ENCODE measurements at regions not wholly inside any gene's neighbourhood (a gene's known extent, or its start where the extent isn't known, plus 50 kb on each side); places are given as distances from the start of the nearest gene placed in this dataset.
"Not testable (repeated sequence)": the region's sequence is repeated elsewhere in the genome, so short reads cannot be mapped to it uniquely, and the experiment has no call there.

GRCh38 chr17:5763595-5764306 lies 179.4 kb upstream of the NLRP1 start:
- Histone ChIP-seq H3K4me3 (ENCODE audit: low read depth in 1 of 3, low read length in 3 of 3) (no peak overlapping the region), H3K9me3 (ENCODE audit: control insufficient read depth in 2 of 2, insufficient read depth in 1 of 2, low read depth in 1 of 2, low read length in 1 of 2) (no peaks in the 10 kb centered on the region), H3K36me3 (ENCODE audit: control insufficient read depth in 3 of 3, insufficient read depth in 2 of 3, low read depth in 1 of 3, low read length in 3 of 3) (no peaks in the 10 kb centered on the region), H3K27ac (ENCODE audit: low read depth in 1 of 3, low read length in 2 of 3) (no peak overlapping the region), H3K4me1 (ENCODE audit: control insufficient read depth in 3 of 3, insufficient read depth in 2 of 3, low read depth in 1 of 3, low read length in 2 of 3) (no peaks in the 10 kb centered on the region), H3K27me3 (ENCODE audit: control insufficient read depth in 3 of 3, insufficient read depth in 3 of 3, low read length in 3 of 3) (peaks cover 0 to 2% (median 2%) of the 10 kb centered on the region in 3 donors)
- DNase-seq = no peak
- FAIRE-seq = no peak
- WGBS, 3 donors = 52 to 63% (median 56%) methylated on average over 14 of the region's 14 CpGs

GRCh38 chr17:5769593-5770354 lies 185.5 kb upstream of the NLRP1 start:
- Histone ChIP-seq H3K27ac (ENCODE audit: low read depth in 1 of 3, low read length in 2 of 3) (no peak overlapping the region), H3K4me1 (ENCODE audit: control insufficient read depth in 3 of 3, insufficient read depth in 2 of 3, low read depth in 1 of 3, low read length in 2 of 3) (no peaks in the 10 kb centered on the region), H3K9me3 (ENCODE audit: control insufficient read depth in 2 of 2, insufficient read depth in 1 of 2, low read depth in 1 of 2, low read length in 1 of 2) (no peaks in the 10 kb centered on the region), H3K27me3 (ENCODE audit: control insufficient read depth in 3 of 3, insufficient read depth in 3 of 3, low read length in 3 of 3) (peaks cover 0 to 13% (median 3%) of the 10 kb centered on the region in 3 donors), H3K36me3 (ENCODE audit: control insufficient read depth in 3 of 3, insufficient read depth in 2 of 3, low read depth in 1 of 3, low read length in 3 of 3) (no peaks in the 10 kb centered on the region), H3K4me3 (ENCODE audit: low read depth in 1 of 3, low read length in 3 of 3) (no peak overlapping the region)
- FAIRE-seq (no peak), DNase-seq (no peak)
- WGBS, 3 donors = 39 to 59% (median 58%) methylated on average over 13 of the region's 13 CpGs

- Histone ChIP-seq H3K4me1 (ENCODE audit: control insufficient read depth in 3 of 3, insufficient read depth in 2 of 3, low read depth in 1 of 3, low read length in 2 of 3) (no peaks in the 10 kb centered on the region), H3K36me3 (ENCODE audit: control insufficient read depth in 3 of 3, insufficient read depth in 2 of 3, low read depth in 1 of 3, low read length in 3 of 3) (no peaks in the 10 kb centered on the region), H3K27ac (ENCODE audit: low read depth in 1 of 3, low read length in 2 of 3) (no peak overlapping the region), H3K27me3 (ENCODE audit: control insufficient read depth in 3 of 3, insufficient read depth in 3 of 3, low read length in 3 of 3) (peaks cover 0 to 13% (median 3%) of the 10 kb centered on the region in 3 donors), H3K9me3 (ENCODE audit: control insufficient read depth in 2 of 2, insufficient read depth in 1 of 2, low read depth in 1 of 2, low read length in 1 of 2) (no peaks in the 10 kb centered on the region), H3K4me3 (ENCODE audit: low read depth in 1 of 3, low read length in 3 of 3) (no peak overlapping the region)
- DNase-seq = no peak
- no peak for FAIRE-seq
- 12 to 84% (median 74%) methylated on average over 13 to 17 of the region's 17 CpGs for WGBS, 3 donors
These were observed 186.3 kb upstream of the NLRP1 start for GRCh38 chr17:5770441-5771270.

GRCh38 chr17:5771271-5771577 lies 186.9 kb upstream of the NLRP1 start:
- H3K27ac ChIP-seq (ENCODE audit: low read depth in 1 of 3, low read length in 2 of 3); H3K9me3 ChIP-seq (ENCODE audit: control insufficient read depth in 2 of 2, insufficient read depth in 1 of 2, low read depth in 1 of 2, low read length in 1 of 2); H3K36me3 ChIP-seq (ENCODE audit: control insufficient read depth in 3 of 3, insufficient read depth in 2 of 3, low read depth in 1 of 3, low read length in 3 of 3); FAIRE-seq; DNase-seq; H3K4me1 ChIP-seq (ENCODE audit: control insufficient read depth in 3 of 3, insufficient read depth in 2 of 3, low read depth in 1 of 3, low read length in 2 of 3); H3K4me3 ChIP-seq (ENCODE audit: low read depth in 1 of 3, low read length in 3 of 3): not testable (repeated sequence)
- 7 to 96% (median 94%) methylated on average over 24 to 36 of the region's 36 CpGs for WGBS, 3 donors
- H3K27me3 ChIP-seq (ENCODE audit: control insufficient read depth in 3 of 3, insufficient read depth in 3 of 3, low read length in 3 of 3) = peaks cover 0 to 13% (median 3%) of the 10 kb centered on the region in 3 donors

GRCh38 chr17:5772017-5772416 lies 187.7 kb upstream of the NLRP1 start:
- H3K36me3 ChIP-seq (ENCODE audit: control insufficient read depth in 3 of 3, insufficient read depth in 2 of 3, low read depth in 1 of 3, low read length in 3 of 3); H3K4me1 ChIP-seq (ENCODE audit: control insufficient read depth in 3 of 3, insufficient read depth in 2 of 3, low read depth in 1 of 3, low read length in 2 of 3); H3K9me3 ChIP-seq (ENCODE audit: control insufficient read depth in 2 of 2, insufficient read depth in 1 of 2, low read depth in 1 of 2, low read length in 1 of 2); DNase-seq; H3K4me3 ChIP-seq (ENCODE audit: low read depth in 1 of 3, low read length in 3 of 3); FAIRE-seq; H3K27ac ChIP-seq (ENCODE audit: low read depth in 1 of 3, low read length in 2 of 3): not testable (repeated sequence)
- WGBS, 3 donors = 66 to 92% (median 70%) methylated on average over 11 of the region's 11 CpGs
- peaks cover 0 to 13% (median 3%) of the 10 kb centered on the region in 3 donors for H3K27me3 ChIP-seq (ENCODE audit: control insufficient read depth in 3 of 3, insufficient read depth in 3 of 3, low read length in 3 of 3)

- no peaks in the 10 kb centered on the region for H3K36me3 ChIP-seq (ENCODE audit: control insufficient read depth in 3 of 3, insufficient read depth in 2 of 3, low read depth in 1 of 3, low read length in 3 of 3)
- H3K27ac ChIP-seq (ENCODE audit: low read depth in 1 of 3, low read length in 2 of 3) = no peak overlapping the region
- H3K4me1 ChIP-seq (ENCODE audit: control insufficient read depth in 3 of 3, insufficient read depth in 2 of 3, low read depth in 1 of 3, low read length in 2 of 3) = no peaks in the 10 kb centered on the region
- H3K9me3 ChIP-seq (ENCODE audit: control insufficient read depth in 2 of 2, insufficient read depth in 1 of 2, low read depth in 1 of 2, low read length in 1 of 2) = no peaks in the 10 kb centered on the region
- peaks cover 0 to 13% (median 3%) of the 10 kb centered on the region in 3 donors for H3K27me3 ChIP-seq (ENCODE audit: control insufficient read depth in 3 of 3, insufficient read depth in 3 of 3, low read length in 3 of 3)
- no peak overlapping the region for H3K4me3 ChIP-seq (ENCODE audit: low read depth in 1 of 3, low read length in 3 of 3)
- no peak for DNase-seq
- FAIRE-seq = no peak
- 76 to 84% (median 77%) methylated on average over 13 of the region's 13 CpGs for WGBS, 3 donors
These were observed 188.4 kb upstream of the NLRP1 start for GRCh38 chr17:5772720-5773119.

- Histone ChIP-seq H3K4me1 (ENCODE audit: control insufficient read depth in 3 of 3, insufficient read depth in 2 of 3, low read depth in 1 of 3, low read length in 2 of 3) (no peaks in the 10 kb centered on the region), H3K36me3 (ENCODE audit: control insufficient read depth in 3 of 3, insufficient read depth in 2 of 3, low read depth in 1 of 3, low read length in 3 of 3) (no peaks in the 10 kb centered on the region), H3K27ac (ENCODE audit: low read depth in 1 of 3, low read length in 2 of 3) (no peak overlapping the region), H3K27me3 (ENCODE audit: control insufficient read depth in 3 of 3, insufficient read depth in 3 of 3, low read length in 3 of 3) (peaks cover 0 to 13% (median 3%) of the 10 kb centered on the region in 3 donors), H3K4me3 (ENCODE audit: low read depth in 1 of 3, low read length in 3 of 3) (no peak overlapping the region), H3K9me3 (ENCODE audit: control insufficient read depth in 2 of 2, insufficient read depth in 1 of 2, low read depth in 1 of 2, low read length in 1 of 2) (no peaks in the 10 kb centered on the region)
- 55 to 74% (median 71%) methylated on average over 7 of the region's 7 CpGs for WGBS, 3 donors
- FAIRE-seq (no peak), DNase-seq (no peak)
These were observed 189.6 kb upstream of the NLRP1 start for GRCh38 chr17:5773816-5774360.

- 56 to 62% (median 58%) methylated on average over 8 of the region's 8 CpGs for whole genome bisulfite sequencing, 3 donors
- DNase-seq (no peak), FAIRE-seq (no peak)
- Histone ChIP-seq H3K27ac (ENCODE audit: low read depth in 1 of 3, low read length in 2 of 3) (no peak overlapping the region), H3K27me3 (ENCODE audit: control insufficient read depth in 3 of 3, insufficient read depth in 3 of 3, low read length in 3 of 3) (peaks cover 0 to 3% (median 3%) of the 10 kb centered on the region in 3 donors), H3K9me3 (ENCODE audit: control insufficient read depth in 2 of 2, insufficient read depth in 1 of 2, low read depth in 1 of 2, low read length in 1 of 2) (no peaks in the 10 kb centered on the region), H3K36me3 (ENCODE audit: control insufficient read depth in 3 of 3, insufficient read depth in 2 of 3, low read depth in 1 of 3, low read length in 3 of 3) (no peaks in the 10 kb centered on the region), H3K4me3 (ENCODE audit: low read depth in 1 of 3, low read length in 3 of 3) (no peak overlapping the region), H3K4me1 (ENCODE audit: control insufficient read depth in 3 of 3, insufficient read depth in 2 of 3, low read depth in 1 of 3, low read length in 2 of 3) (no peaks in the 10 kb centered on the region)
These were observed 190.8 kb upstream of the NLRP1 start for GRCh38 chr17:5775098-5775497.

Measured in small intestine (tissue), 7 donors.